HG02938 (cell line): ENCODE measurements at regions not wholly inside any gene's neighbourhood (a gene's known extent, or its start where the extent isn't known, plus 50 kb on each side); places are given as distances from the start of the nearest gene placed in this dataset.

ENCODE experiments used
- ATAC-seq: cut with Tn5 transposase; IDR thresholded peaks from one replicate; pipeline ENCODE4 v1.9.1; 2021; ENCODE audit warnings: mild to moderate bottlenecking, moderate library complexity; ENCODE audit not compliant: unreplicated experiment

DNA sequence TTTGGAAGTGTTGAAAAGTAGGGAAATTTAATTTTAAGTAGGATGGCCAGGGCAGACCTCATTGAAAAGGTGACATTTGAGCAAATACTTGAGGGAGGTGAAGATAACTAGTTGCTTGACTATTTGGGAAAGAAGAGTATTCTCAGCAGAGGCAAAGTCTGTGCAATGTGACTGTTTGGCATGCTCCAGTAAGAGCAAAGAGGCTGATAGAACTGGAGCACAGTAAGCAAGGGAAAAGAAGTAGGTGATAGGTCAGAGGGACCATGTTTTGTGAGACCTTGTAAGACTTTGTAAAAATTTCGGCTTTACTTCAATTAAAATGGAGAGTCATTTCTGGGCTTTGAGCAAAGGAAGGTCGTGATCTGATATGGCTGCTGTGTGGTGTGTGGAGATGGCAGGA is 335.8 kb downstream of the ZIC1 start:
- no peak for ATAC-seq

DNA sequence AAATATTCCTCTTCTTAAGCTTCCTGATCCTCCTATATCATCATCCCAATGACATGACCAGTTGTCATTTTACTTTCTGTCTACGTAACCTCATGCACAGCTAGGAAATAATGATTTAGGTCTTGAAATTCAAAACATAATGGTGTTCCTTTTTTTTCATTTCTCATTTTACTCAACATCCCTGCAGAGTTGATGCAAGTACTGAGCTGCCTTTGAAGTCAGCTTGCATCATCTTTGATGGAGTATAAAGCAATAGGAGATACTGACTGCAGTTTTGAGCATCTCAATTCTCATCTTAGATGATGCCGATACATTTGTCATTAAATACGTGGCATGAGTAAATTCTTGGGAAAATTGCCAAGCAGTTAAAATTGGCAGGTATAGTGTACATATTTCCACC is 346.1 kb downstream of the ZIC1 start:
- no peak for ATAC-seq

- no peak for ATAC-seq
Measured at GRCh38 chr3:147756476-147756875, 347.3 kb downstream of the ZIC1 start.

GRCh38 chr3:147757866-147758265 is 348.7 kb downstream of the ZIC1 start:
- ATAC-seq: no peak

- ATAC-seq: no peak
Measured at GRCh38 chr3:147758771-147759170, 349.6 kb downstream of the ZIC1 start.

DNA sequence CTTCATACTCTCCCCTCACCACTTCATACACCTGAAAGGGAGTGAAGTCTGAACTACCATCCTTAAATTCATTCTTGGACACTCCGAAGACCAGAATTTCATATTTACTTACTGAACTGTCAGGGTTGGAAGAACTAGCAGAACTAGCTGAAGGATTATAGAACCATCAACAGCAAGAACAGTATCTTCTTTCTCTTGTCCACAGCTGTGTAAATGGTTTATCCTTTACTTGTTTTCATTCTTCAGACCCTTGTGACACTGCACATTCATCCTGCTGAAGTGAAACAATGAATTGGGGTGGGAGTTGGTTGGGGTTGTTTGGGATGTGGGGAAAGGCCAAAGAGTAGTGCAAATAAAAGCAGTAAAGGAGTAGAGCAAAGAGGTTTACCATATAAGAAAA is 350.9 kb downstream of the ZIC1 start:
- ATAC-seq: no peak

GRCh38 chr3:147760941-147761340 is 351.8 kb downstream of the ZIC1 start:
- no peak for ATAC-seq

- ATAC-seq: no peak
Measured at GRCh38 chr3:147773116-147773630, 364.0 kb downstream of the ZIC1 start.

GRCh38 chr3:147775411-147775810 is 366.2 kb downstream of the ZIC1 start:
- ATAC-seq: no peak

- no peak for ATAC-seq
Measured at GRCh38 chr3:147775816-147776530, 366.8 kb downstream of the ZIC1 start.

- ATAC-seq: no peak
Measured at GRCh38 chr3:147793841-147794240, 384.7 kb downstream of the ZIC1 start.

DNA sequence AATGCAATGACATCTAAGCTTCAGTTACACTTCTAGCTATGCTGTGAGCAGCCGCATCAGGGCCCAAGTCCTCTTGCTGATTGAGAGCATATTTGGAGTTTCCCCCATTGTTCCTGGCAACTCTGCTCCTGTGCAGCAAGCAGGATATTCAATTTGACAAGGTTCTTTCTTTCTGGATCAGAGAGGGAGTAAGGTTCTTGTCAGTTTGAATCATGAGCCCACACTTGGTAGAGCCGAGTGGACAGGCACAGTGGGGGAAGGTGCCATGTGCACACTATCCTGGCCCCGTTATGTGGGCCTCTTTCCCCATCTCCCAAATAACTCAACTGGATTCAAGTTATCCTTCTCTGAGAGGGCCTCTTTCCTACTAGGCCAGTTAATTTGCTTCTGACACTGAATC is 385.4 kb downstream of the ZIC1 start:
- ATAC-seq: no peak

DNA sequence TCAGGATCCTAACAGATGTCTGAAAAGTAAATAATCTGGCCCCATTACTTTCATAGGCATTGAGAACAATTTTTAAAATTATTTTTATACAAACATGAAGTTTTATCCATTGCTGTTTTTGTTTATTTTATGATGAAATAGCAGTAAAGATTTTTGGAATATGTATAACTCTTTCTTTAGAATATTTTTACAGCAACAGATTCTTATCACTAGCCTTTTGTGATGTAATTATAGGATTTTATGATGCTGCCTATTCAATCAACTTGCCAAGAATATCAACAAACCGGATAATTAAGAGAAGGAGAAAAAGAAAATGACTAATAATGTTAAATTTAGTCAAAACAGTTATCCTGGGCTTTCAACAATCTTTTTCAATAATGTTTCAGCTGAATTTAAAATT is 386.3 kb downstream of the ZIC1 start:
- no peak for ATAC-seq

- ATAC-seq: no peak
Measured at GRCh38 chr3:147797095-147797494, 387.9 kb downstream of the ZIC1 start.

GRCh38 chr3:147799601-147800000 is 390.4 kb downstream of the ZIC1 start:
- ATAC-seq: no peak

DNA sequence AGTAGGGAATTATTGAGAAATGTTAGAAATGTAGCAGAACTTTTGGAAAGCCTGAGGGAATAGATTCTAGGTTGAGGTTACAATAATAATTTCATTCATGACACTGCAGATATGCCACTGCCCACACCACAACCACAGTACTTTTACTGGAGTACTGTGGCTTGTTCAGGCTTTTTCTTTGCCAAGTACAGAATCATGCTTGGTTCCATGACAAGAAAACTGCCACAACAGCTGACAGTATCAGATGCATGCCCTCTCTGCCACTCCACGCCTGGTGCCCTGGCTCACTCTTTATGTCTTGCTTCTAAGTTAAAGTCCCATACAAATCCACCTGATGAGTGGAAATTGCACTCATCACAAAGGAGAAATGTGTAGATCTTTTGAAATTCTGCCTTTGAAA is 398.6 kb downstream of the ZIC1 start:
- no peak for ATAC-seq

GRCh38 chr3:147809206-147809605 is 400.0 kb downstream of the ZIC1 start:
- no peak for ATAC-seq

DNA sequence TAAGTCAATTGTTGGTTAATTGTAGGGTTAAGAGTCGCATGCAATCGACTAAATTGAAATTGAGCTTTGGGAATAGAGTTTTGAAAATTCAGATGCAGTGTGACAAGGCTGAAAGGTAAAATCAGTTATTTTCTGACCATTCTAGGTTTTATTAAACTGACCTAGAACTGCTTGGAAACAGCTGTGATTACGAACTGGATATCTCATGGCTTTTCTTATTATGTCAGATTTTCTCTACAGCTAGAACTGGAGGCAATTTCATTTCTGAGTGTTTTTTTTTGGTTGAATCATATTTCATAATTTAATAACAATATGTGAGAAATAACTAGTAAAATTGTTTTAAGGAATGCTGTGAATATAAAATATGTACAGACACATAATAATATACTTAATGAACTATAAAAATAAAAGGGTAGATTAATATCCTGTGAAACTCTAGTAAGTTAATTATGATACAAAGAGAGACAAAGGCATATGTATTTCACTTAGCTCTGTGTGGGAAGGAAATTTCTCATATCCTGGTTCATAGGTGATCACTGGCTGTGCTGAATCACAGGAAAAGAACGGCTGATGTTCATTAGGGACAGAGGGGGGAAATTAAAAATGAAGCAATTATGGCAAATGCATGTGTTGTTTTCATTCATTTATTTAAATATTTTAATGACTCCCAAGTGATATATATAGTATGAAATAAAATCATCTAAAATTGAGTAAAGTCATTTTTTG is 403.2 kb downstream of the ZIC1 start:
- ATAC-seq: no peak

DNA sequence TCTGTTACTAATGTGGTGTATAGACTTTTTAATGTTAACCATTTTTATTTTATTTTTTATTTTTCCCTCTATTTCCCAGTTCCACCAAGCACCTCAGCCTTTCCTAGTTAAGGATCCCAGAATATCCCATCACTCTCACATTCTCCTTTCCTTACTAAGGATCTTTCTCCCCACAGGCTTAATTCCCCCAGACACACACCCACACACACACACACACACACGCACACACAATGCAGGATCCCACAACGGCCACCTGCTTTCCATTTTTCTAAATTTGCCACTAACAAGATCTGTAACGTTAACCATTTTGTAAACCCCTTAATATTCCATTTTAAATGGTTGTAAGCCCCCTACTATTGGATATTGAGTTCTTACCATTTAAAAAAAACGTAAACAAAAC is 404.1 kb downstream of the ZIC1 start:
- ATAC-seq: no peak

- ATAC-seq: no peak
Measured at GRCh38 chr3:147816752-147817151, 407.6 kb downstream of the ZIC1 start.

DNA sequence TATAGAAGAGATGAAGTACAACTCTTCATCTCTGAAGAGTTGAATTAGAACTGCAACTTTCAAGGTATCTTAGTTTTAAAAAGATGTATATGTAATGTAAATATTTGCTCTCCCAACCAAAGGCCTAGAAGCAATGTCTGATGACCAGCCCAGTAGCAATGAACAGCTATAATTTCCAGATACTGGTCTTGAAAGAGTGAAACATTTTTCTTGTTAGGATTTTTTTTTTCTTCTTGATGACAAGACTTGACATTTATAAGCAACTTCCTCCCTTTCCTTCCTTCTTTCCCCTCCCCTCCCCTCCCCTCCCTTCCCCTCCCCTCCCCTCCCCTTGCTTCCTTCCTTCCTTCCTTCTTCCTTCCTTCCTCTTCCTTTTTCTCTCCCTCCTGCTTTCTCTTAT is 423.4 kb downstream of the ZIC1 start:
- ATAC-seq: no peak

- ATAC-seq: no peak
Measured at GRCh38 chr3:147836330-147836729, 427.2 kb downstream of the ZIC1 start.
